Vagina (tissue), 2 donors: ENCODE measurements at regions not wholly inside any gene's neighbourhood (a gene's known extent, or its start where the extent isn't known, plus 50 kb on each side); places are given as distances from the start of the nearest gene placed in this dataset.

ENCODE experiments used
- CTCF ChIP-seq, 3 experiments: fragments of 450-650 bp in 2 of 3; fragments of 200-600 bp in 1 of 3; sonication (generic) in 1 of 3; IDR thresholded peaks; one replicate each; pipeline ENCODE4 v1.5.1; 2017 to 2019; ENCODE audit warnings: antibody characterized with exemption in 3 of 3, mild to moderate bottlenecking in 2 of 3, moderate library complexity in 2 of 3
- POLR2A ChIP-seq, 2 donors: fragments of 450-650 bp; IDR thresholded peaks; one replicate each; pipeline ENCODE4 v1.6.1; 2017; ENCODE audit warnings: antibody characterized with exemption in 2 of 2, mild to moderate bottlenecking in 2 of 2, moderate library complexity in 2 of 2
- POLR2AphosphoS5 ChIP-seq, 2 donors: sonication (generic); formaldehyde crosslinking; IDR thresholded peaks; one replicate each; pipeline ENCODE4 v1.9.0; 2017; ENCODE audit warnings: antibody characterized with exemption in 2 of 2, mild to moderate bottlenecking in 2 of 2, low read depth in 1 of 2; ENCODE audit not compliant: insufficient read depth in 1 of 2

- TF ChIP-seq CTCF (IDR thresholded peaks at IDR 0.05) (no peak), POLR2AphosphoS5 (IDR thresholded peaks at IDR 0.05; ENCODE audit: insufficient read depth in 1 of 2, low read depth in 1 of 2) (peak; percentile 17 to 57), POLR2A (IDR thresholded peaks at IDR 0.05) (no peak)
Measured at GRCh38 chr5:56552612-56553268, 262.6 kb upstream of the MAP3K1 start.
